ENCODE measurements at regions not wholly inside any gene's neighbourhood (a gene's known extent, or its start where the extent isn't known, plus 50 kb on each side); places are given as distances from the start of the nearest gene placed in this dataset.
A peak's percentile ranks its signal among the peaks of the same experiment; 100 is the strongest.

DNA sequence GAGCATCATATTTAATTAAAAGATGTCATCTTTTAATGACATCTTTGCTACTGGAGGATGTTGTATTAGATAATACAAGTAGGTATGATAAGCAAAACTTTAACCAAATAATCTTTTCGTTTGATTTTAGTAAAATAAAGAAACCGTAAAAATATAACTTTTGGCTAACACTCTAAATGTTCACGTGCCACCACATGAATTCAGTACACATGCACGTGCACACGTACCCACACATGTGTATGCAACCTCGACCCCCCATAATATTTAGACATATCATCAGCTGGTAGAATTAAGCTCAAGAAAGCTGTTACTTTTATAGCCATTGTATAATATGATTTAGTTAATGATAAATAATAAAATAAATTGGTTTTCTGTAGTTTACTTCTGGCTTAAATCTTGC is 566.6 kb upstream of the FBXO33 start:
- no peak for DNase-seq (ENCODE audit: low read depth in 1 of 2, low spot score in 1 of 2)
- no peak for TF ChIP-seq JUND (IDR thresholded peaks at IDR 0.05; ENCODE audit: low read depth)
- in situ Hi-C loops (cut with HindIII; ENCODE audit: low pct_unique_long_range_greater_than_20kb, low sequenced_read_pairs) = no loop called here

DNA sequence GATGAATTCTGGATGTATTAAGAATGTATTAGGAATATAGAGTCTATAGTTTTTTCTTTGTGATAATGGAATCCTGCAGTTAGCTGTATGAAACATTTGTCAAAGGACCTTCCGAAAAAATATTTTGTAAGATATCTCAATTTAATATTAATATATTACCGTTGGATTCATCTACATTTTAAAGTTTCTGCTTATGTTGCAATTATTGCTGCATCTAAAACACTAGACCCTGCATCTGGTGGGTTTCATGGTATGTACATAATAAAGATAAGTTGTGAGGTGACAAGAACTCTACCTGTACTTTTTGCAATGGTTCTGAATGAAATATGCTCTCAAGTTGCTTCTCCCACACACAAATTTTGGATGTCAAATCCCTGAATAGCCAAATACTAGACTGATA is 565.9 kb upstream of the FBXO33 start:
- TF ChIP-seq JUND (IDR thresholded peaks at IDR 0.05; ENCODE audit: low read depth) = no peak
- in situ Hi-C loops (cut with HindIII; ENCODE audit: low pct_unique_long_range_greater_than_20kb, low sequenced_read_pairs) = no loop called here
- no peak for DNase-seq (ENCODE audit: low read depth in 1 of 2, low spot score in 1 of 2)

DNA sequence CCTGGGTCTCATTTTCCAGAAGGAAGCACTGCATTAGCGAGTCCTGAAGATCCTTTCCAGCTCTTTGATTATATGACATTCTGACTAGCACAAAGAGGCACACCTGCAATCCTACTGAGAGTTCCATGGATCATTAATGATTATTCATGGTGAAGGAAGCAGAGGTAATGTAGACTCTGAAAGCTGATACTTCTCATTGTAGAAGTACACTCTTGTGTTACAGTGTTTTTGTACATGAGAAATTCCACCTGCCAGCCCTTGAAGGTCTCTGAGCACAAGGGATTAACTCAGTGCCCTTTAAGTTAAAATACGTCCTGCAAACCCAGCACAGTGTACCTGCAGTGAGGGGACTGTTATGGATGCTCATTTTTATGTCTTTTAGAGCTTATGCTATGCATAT is 558.8 kb upstream of the FBXO33 start:
- in situ Hi-C loops (cut with HindIII; ENCODE audit: low pct_unique_long_range_greater_than_20kb, low sequenced_read_pairs) = no loop called here
- TF ChIP-seq JUND (IDR thresholded peaks at IDR 0.05; ENCODE audit: low read depth) = no peak
- DNase-seq (ENCODE audit: low read depth in 1 of 2, low spot score in 1 of 2) = no peak

DNA sequence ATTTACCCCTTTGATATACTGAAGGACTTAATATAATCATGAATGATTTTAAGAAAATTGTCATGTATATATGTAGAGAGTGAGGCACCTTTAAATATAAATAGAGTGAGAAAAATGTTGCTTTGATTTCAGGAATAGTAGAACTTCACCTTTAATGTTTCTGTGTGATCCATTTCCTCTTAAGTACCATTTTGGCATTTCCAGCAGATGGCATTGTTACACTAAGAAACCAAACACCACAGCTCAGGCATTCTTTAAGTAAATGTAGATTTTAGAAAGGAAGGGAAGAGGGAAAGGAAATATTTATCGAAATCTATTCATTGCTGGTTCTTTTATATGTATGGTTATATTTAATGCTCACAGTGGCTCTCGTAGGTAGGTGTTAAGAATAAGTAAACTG is 556.7 kb upstream of the FBXO33 start:
- in situ Hi-C loops (cut with HindIII; ENCODE audit: low pct_unique_long_range_greater_than_20kb, low sequenced_read_pairs) = no loop called here
- peak; percentile 25 to 86 for DNase-seq (ENCODE audit: low read depth in 1 of 2, low spot score in 1 of 2)
- TF ChIP-seq JUND (IDR thresholded peaks at IDR 0.05; ENCODE audit: low read depth) = no peak

DNA sequence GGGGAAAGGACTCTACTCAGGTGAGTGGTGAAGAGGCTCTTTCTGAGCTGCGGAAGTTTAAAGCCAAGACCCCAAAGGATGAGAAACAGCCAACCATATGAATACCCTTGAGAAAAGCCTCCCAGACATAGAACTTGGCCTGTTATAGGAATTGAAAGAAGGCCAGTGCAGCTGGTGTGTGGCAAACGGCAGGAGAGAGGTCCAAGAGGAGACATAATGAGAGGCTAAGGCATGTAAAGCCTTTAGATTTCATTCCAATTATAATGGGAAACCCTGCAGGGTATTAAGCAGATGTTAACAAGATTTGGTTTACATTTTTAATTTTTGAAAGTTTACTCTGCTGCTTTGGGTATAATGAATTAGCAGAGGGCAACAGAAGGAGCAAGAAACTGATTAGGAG is 552.1 kb upstream of the FBXO33 start:
- in situ Hi-C loops (cut with HindIII; ENCODE audit: low pct_unique_long_range_greater_than_20kb, low sequenced_read_pairs) = no loop called here
- no peak for DNase-seq (ENCODE audit: low read depth in 1 of 2, low spot score in 1 of 2)
- no peak for TF ChIP-seq JUND (IDR thresholded peaks at IDR 0.05; ENCODE audit: low read depth)

DNA sequence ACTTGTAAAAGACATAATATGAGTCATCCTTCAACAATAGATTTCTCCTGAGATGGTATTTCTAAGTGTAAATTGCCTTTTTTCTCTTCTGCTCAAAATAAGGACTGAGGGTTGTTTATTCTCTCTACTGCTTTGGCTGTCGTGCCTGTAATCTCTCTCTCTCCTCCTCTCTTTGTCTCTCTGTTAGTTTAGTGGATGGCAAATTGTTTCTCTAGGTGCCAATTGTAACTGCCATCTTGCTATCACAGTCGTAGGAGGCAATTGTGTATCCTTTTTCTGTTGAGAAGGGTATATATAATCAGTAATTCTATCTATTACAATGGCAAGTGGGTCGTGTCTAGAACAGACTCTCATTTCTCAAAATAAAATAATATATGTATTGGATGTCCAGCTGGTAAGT is 545.0 kb upstream of the FBXO33 start:
- in situ Hi-C loops (cut with HindIII; ENCODE audit: low pct_unique_long_range_greater_than_20kb, low sequenced_read_pairs) = no loop called here
- DNase-seq (ENCODE audit: low read depth in 1 of 2, low spot score in 1 of 2) = no peak
- no peak for TF ChIP-seq JUND (IDR thresholded peaks at IDR 0.05; ENCODE audit: low read depth)

DNA sequence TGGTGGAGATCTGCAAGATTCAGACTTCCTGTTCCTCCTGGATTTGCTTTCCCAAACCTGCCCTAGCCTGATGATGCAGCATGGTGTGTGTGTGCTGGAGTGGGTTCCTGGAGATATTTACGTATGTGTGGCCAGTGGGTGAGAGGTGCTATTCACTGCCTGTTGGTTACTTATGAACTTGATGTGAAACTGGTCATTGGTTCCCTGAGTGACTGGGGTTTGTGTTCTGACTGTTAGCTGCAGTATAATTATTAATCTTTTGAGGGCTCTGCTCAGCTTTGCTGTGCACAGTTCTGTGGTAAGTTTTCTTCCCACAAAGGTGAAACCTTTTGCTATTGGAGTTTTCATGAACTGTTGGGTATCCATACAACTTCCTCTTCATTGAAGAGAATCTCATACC is 541.8 kb upstream of the FBXO33 start:
- in situ Hi-C loops (cut with HindIII; ENCODE audit: low pct_unique_long_range_greater_than_20kb, low sequenced_read_pairs) = no loop called here
- no peak for DNase-seq (ENCODE audit: low read depth in 1 of 2, low spot score in 1 of 2)
- TF ChIP-seq JUND (IDR thresholded peaks at IDR 0.05; ENCODE audit: low read depth) = no peak

DNA sequence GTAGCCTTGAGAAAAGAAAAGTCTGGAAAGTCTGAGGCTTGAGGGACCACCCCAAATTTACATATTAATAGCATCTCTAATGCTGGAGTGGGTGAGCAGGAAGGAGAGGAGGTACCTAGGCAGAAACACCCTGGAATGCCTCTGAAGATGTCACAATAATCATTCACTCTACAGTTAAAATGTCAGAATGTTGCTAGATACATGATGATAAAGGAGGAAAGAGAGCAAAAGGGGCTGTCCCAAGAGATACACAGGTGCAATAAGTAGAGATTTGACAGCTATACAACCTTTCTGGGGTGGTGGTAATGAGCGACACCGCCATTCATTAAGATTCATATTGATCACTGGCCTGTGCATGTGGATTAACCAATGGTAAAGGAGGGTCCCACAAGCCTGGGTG is 540.5 kb upstream of the FBXO33 start:
- DNase-seq (ENCODE audit: low read depth in 1 of 2, low spot score in 1 of 2) = no peak
- in situ Hi-C loops (cut with HindIII; ENCODE audit: low pct_unique_long_range_greater_than_20kb, low sequenced_read_pairs) = no loop called here
- no peak for TF ChIP-seq JUND (IDR thresholded peaks at IDR 0.05; ENCODE audit: low read depth)

DNA sequence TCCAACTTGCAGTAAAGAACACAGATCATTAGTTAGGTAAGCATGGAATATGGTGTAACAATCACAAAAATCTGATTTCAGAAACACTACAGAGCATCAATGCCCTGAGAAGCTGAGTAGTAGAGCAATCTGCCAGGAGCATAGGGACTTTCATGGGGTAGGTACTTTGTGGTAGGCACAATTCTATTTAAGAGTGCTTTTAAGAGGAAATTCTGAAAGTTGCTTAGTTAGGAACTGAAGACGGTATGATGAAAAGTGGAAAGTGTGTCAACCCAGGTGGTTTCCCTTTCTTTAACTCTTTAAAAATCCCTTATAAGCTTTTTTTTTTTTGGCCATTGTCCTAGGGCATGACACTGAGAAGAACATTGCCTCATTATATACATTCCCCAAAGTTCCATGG is 535.7 kb upstream of the FBXO33 start:
- no peak for DNase-seq (ENCODE audit: low read depth in 1 of 2, low spot score in 1 of 2)
- in situ Hi-C loops (cut with HindIII; ENCODE audit: low pct_unique_long_range_greater_than_20kb, low sequenced_read_pairs) = no loop called here
- no peak for TF ChIP-seq JUND (IDR thresholded peaks at IDR 0.05; ENCODE audit: low read depth)

DNA sequence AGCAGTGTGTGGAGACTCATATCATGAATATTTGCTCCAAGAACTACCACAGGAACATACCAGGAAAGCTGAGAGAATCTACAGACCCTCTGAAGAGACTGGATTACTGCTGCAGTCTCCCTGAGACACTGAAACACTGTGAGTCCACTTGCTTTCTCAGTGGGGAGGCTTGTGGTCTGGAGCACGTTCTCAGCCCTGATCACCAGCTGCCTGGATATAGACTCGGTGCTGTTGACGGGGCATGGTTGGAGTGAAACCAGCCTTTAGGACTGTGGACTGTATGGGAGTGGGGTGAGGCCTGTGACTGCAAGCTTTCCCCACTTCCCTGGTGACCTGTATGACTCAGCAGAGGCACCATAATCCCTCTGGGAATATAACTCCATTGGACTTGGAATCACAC is 525.8 kb upstream of the FBXO33 start:
- TF ChIP-seq JUND (IDR thresholded peaks at IDR 0.05; ENCODE audit: low read depth) = no peak
- DNase-seq (ENCODE audit: low read depth in 1 of 2, low spot score in 1 of 2) = no peak
- in situ Hi-C loops (cut with HindIII; ENCODE audit: low pct_unique_long_range_greater_than_20kb, low sequenced_read_pairs) = no loop called here

DNA sequence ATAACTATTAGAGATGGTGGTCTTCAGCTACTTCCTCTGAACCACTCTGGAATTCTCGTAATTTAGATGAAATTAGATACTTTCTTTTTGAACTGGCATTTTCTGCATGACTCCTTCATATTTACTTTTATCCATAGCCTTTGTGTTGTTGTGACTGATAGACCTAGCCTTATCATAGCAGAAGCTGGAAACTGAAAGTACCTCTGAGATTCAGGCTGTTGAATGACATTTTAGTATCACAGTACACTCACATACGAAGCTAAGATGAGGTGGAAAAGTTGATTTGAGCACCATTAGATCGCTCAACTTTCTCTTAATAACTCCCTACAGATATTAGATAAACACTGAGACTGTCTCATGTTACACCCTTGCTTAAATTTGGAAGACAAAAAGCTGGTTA is 525.1 kb upstream of the FBXO33 start:
- in situ Hi-C loops (cut with HindIII; ENCODE audit: low pct_unique_long_range_greater_than_20kb, low sequenced_read_pairs) = no loop called here
- TF ChIP-seq JUND (IDR thresholded peaks at IDR 0.05; ENCODE audit: low read depth) = no peak
- DNase-seq (ENCODE audit: low read depth in 1 of 2, low spot score in 1 of 2) = no peak

DNA sequence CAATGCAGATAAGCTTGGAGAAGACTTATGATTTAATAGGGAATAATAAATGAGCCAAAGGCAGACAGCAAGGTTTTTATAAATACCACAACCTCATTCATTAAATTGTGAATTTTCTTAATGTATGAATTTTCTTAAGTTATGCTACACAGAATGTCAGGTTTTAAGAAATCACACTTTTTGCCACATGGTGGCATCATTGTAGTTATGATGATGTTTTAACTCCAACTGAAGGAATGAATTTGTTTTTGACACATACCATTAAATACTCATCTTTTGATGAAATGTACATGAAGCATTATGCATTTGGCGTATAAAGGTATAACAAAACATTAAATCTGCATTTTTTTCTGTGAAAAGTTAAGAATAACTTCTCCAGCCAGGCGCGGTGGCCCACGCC is 524.1 kb upstream of the FBXO33 start:
- in situ Hi-C loops (cut with HindIII; ENCODE audit: low pct_unique_long_range_greater_than_20kb, low sequenced_read_pairs) = no loop called here
- TF ChIP-seq JUND (IDR thresholded peaks at IDR 0.05; ENCODE audit: low read depth) = no peak
- peak in 1 of 2 experiments; percentile 56 for DNase-seq (ENCODE audit: low read depth in 1 of 2, low spot score in 1 of 2)

DNA sequence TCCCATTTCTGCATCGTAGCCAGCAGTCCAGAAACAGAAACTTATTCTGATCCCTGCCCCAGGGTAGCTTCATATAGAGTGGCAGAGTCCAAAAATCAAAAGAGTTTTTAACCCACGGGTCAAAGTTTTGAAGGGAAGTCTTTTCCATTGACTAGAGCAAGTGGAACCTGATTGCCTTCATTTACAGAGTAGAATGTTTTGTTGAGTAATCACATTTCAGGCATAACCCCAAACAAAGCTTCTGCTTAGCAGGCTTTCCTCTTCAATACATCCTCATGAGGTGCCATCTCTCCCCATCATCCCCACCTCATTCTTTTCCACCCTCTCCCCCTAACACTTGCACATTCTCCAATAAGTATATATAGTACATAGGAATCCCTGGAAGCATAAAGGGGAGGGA is 516.0 kb upstream of the FBXO33 start:
- TF ChIP-seq JUND (IDR thresholded peaks at IDR 0.05; ENCODE audit: low read depth) = no peak
- no peak for DNase-seq (ENCODE audit: low read depth in 1 of 2, low spot score in 1 of 2)
- in situ Hi-C loops (cut with HindIII; ENCODE audit: low pct_unique_long_range_greater_than_20kb, low sequenced_read_pairs) = no loop called here

DNA sequence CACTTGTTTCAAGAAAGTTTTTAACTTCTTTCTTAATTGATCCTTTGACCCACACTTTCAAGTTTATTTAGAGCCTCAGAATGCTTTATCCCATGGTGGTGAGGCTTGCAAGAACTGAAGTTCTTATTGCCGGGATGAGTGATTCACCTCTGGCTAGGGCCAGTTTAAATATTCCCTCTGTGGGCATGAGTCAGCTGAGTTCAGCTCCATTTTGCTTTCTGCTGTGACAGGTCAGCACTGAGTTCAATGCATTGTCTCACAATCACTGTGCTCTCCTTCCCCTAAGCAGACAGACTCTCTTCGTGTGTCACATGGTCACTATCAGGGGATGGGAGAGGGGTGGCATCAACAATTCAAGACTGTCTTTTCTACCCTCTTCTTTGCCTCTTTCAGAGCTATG is 514.6 kb upstream of the FBXO33 start:
- DNase-seq (ENCODE audit: low read depth in 1 of 2, low spot score in 1 of 2) = no peak
- in situ Hi-C loops (cut with HindIII; ENCODE audit: low pct_unique_long_range_greater_than_20kb, low sequenced_read_pairs) = no loop called here
- no peak for TF ChIP-seq JUND (IDR thresholded peaks at IDR 0.05; ENCODE audit: low read depth)

DNA sequence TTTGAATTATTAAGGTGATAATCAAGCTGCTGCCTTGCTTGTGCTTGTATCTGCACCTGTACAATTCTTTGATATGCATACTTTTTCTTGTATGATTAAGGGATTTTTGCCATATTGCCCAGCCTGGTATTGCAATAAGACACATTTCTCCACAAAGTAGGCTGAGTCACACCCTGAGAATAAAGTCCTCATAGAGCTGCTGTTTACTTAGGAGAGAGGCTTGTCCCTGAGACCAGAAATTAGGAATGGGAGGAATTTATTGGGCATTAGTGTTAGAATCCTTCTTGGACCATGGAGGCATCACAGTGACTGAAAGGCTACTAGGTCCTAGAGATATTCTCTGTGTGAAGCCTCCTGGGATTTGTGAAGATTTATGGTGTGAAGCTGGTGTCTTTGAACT is 506.8 kb upstream of the FBXO33 start:
- in situ Hi-C loops (cut with HindIII; ENCODE audit: low pct_unique_long_range_greater_than_20kb, low sequenced_read_pairs) = no loop called here

More for the DNA sequence above, 506.8 kb upstream of the FBXO33 start:
- TF ChIP-seq JUND (IDR thresholded peaks at IDR 0.05; ENCODE audit: low read depth) = no peak
- no peak for DNase-seq (ENCODE audit: low read depth in 1 of 2, low spot score in 1 of 2)

Data from T47D (cell line).